ENCODE measurements at regions not wholly inside any gene's neighbourhood (a gene's known extent, or its start where the extent isn't known, plus 50 kb on each side); places are given as distances from the start of the nearest gene placed in this dataset.
"Not testable (repeated sequence)": the region's sequence is repeated elsewhere in the genome, so short reads cannot be mapped to it uniquely, and the experiment has no call there.

GRCh38 chr7:9391221-9391620 is 957.8 kb downstream of the NXPH1 start:
- no peak overlapping the region for H3K27ac Mint-ChIP-seq
- H3K79me2 ChIP-seq (ENCODE audit: insufficient read depth, low read length), result no peaks in the 10 kb centered on the region
- no peaks in the 10 kb centered on the region for H3K27me3 ChIP-seq (ENCODE audit: control insufficient read depth in 2 of 2, insufficient read depth in 2 of 2, low read length in 2 of 2)
- no peaks in the 10 kb centered on the region for H3K36me3 ChIP-seq (replicated peaks in 1 of 2; ENCODE audit: control insufficient read depth in 1 of 2, insufficient read depth in 2 of 2, low read length in 2 of 2)
- H3K4me2 ChIP-seq (replicated peaks; ENCODE audit: extremely low read depth, low read length, poor library complexity, severe bottlenecking), result no peak overlapping the region
- H3K27ac ChIP-seq (ENCODE audit: low read depth in 1 of 2, low read length in 2 of 2), result no peak overlapping the region
- H3K4me3 ChIP-seq (replicated peaks in 1 of 3; ENCODE audit: low read depth in 2 of 3, low read length in 3 of 3), result no peak overlapping the region
- H3K9me3 ChIP-seq (replicated peaks in 1 of 2; ENCODE audit: control insufficient read depth in 1 of 2, insufficient read depth in 1 of 2, low read length in 2 of 2), result peaks cover 25 to 27% of the 10 kb centered on the region in 2 donors
- no peaks in the 10 kb centered on the region for H3K4me1 Mint-ChIP-seq
- no peak for DNase-seq
- no peaks in the 10 kb centered on the region for H4K20me1 ChIP-seq (ENCODE audit: insufficient read depth, low read length)
- no peak for TF ChIP-seq CTCF (IDR thresholded peaks at IDR 0.05)
- no peaks in the 10 kb centered on the region for H3K4me1 ChIP-seq (ENCODE audit: control insufficient read depth in 1 of 2, insufficient read depth in 2 of 2, low read length in 2 of 2)
- WGBS (ENCODE audit: insufficient coverage), result no CpG with 5 or more reads among the region's 4 CpGs
- H2AFZ ChIP-seq (ENCODE audit: insufficient read depth, low read depth, low read length, poor library complexity, severe bottlenecking), result no peak overlapping the region
- no peaks in the 10 kb centered on the region for H3K36me3 Mint-ChIP-seq
- no peaks in the 10 kb centered on the region for H3K27me3 Mint-ChIP-seq (ENCODE audit: low read depth in 3 of 3)
- peaks cover 0 to 32% (median 9%) of the 10 kb centered on the region in 7 donors for H3K9me3 Mint-ChIP-seq
- H3K9ac ChIP-seq (ENCODE audit: insufficient read depth, low read length, poor library complexity, severe bottlenecking), result no peak overlapping the region
- intact Hi-C loops (cut with micrococcal nuclease), result no loop called here
- H3K4me3 Mint-ChIP-seq, result no peak overlapping the region

GRCh38 chr7:9391984-9392383 is 958.6 kb downstream of the NXPH1 start:
- intact Hi-C loops (cut with micrococcal nuclease), result no loop called here

GRCh38 chr7:9404386-9404785 is 971.0 kb downstream of the NXPH1 start:
- H3K4me2 ChIP-seq (replicated peaks; ENCODE audit: extremely low read depth, low read length, poor library complexity, severe bottlenecking); H3K27me3 ChIP-seq (ENCODE audit: control insufficient read depth in 2 of 2, insufficient read depth in 2 of 2, low read length in 2 of 2); H2AFZ ChIP-seq (ENCODE audit: insufficient read depth, low read depth, low read length, poor library complexity, severe bottlenecking); H3K4me3 ChIP-seq (replicated peaks in 1 of 3; ENCODE audit: low read depth in 2 of 3, low read length in 3 of 3); H3K4me1 Mint-ChIP-seq; H3K9ac ChIP-seq (ENCODE audit: insufficient read depth, low read length, poor library complexity, severe bottlenecking); H3K27ac Mint-ChIP-seq; H3K27me3 Mint-ChIP-seq (ENCODE audit: low read depth in 3 of 3); H4K20me1 ChIP-seq (ENCODE audit: insufficient read depth, low read length); H3K9me3 Mint-ChIP-seq; H3K4me1 ChIP-seq (ENCODE audit: control insufficient read depth in 1 of 2, insufficient read depth in 2 of 2, low read length in 2 of 2); H3K79me2 ChIP-seq (ENCODE audit: insufficient read depth, low read length); H3K27ac ChIP-seq (ENCODE audit: low read depth in 1 of 2, low read length in 2 of 2); intact Hi-C loops (cut with micrococcal nuclease); DNase-seq; H3K36me3 Mint-ChIP-seq; H3K36me3 ChIP-seq (replicated peaks in 1 of 2; ENCODE audit: control insufficient read depth in 1 of 2, insufficient read depth in 2 of 2, low read length in 2 of 2); H3K4me3 Mint-ChIP-seq: not testable (repeated sequence)
- H3K9me3 ChIP-seq (replicated peaks in 1 of 2; ENCODE audit: control insufficient read depth in 1 of 2, insufficient read depth in 1 of 2, low read length in 2 of 2), result peaks cover 7 to 10% of the 10 kb centered on the region in 2 donors
- WGBS (ENCODE audit: insufficient coverage), result 95% methylated on average over 22 of the region's 28 CpGs

More at GRCh38 chr7:9391984-9392383, 958.6 kb downstream of the NXPH1 start:
- H3K27ac Mint-ChIP-seq, result no peak overlapping the region
- Histone ChIP-seq H2AFZ (ENCODE audit: insufficient read depth, low read depth, low read length, poor library complexity, severe bottlenecking) (no peak overlapping the region), H3K27me3 (ENCODE audit: control insufficient read depth in 2 of 2, insufficient read depth in 2 of 2, low read length in 2 of 2) (no peaks in the 10 kb centered on the region), H3K4me3 (replicated peaks in 1 of 3; ENCODE audit: low read depth in 2 of 3, low read length in 3 of 3) (no peak overlapping the region), H3K9me3 (replicated peaks in 1 of 2; ENCODE audit: control insufficient read depth in 1 of 2, insufficient read depth in 1 of 2, low read length in 2 of 2) (peaks cover 25 to 27% of the 10 kb centered on the region in 2 donors), H3K27ac (ENCODE audit: low read depth in 1 of 2, low read length in 2 of 2) (no peak overlapping the region), H4K20me1 (ENCODE audit: insufficient read depth, low read length) (no peaks in the 10 kb centered on the region), H3K9ac (ENCODE audit: insufficient read depth, low read length, poor library complexity, severe bottlenecking) (no peak overlapping the region), H3K4me2 (replicated peaks; ENCODE audit: extremely low read depth, low read length, poor library complexity, severe bottlenecking) (no peak overlapping the region), H3K36me3 (replicated peaks in 1 of 2; ENCODE audit: control insufficient read depth in 1 of 2, insufficient read depth in 2 of 2, low read length in 2 of 2) (no peaks in the 10 kb centered on the region), H3K79me2 (ENCODE audit: insufficient read depth, low read length) (no peaks in the 10 kb centered on the region), H3K4me1 (ENCODE audit: control insufficient read depth in 1 of 2, insufficient read depth in 2 of 2, low read length in 2 of 2) (no peaks in the 10 kb centered on the region)
- H3K4me3 Mint-ChIP-seq, result no peak overlapping the region
- no peaks in the 10 kb centered on the region for H3K4me1 Mint-ChIP-seq
- H3K36me3 Mint-ChIP-seq, result no peaks in the 10 kb centered on the region
- no CpG with 5 or more reads among the region's 4 CpGs for WGBS (ENCODE audit: insufficient coverage)
- no peak for TF ChIP-seq CTCF (IDR thresholded peaks at IDR 0.05)
- no peak for DNase-seq
- peaks cover 0 to 29% (median 9%) of the 10 kb centered on the region in 7 donors for H3K9me3 Mint-ChIP-seq
- no peaks in the 10 kb centered on the region for H3K27me3 Mint-ChIP-seq (ENCODE audit: low read depth in 3 of 3)
